ENCODE measurements at regions not wholly inside any gene's neighbourhood (a gene's known extent, or its start where the extent isn't known, plus 50 kb on each side); places are given as distances from the start of the nearest gene placed in this dataset.

DNA sequence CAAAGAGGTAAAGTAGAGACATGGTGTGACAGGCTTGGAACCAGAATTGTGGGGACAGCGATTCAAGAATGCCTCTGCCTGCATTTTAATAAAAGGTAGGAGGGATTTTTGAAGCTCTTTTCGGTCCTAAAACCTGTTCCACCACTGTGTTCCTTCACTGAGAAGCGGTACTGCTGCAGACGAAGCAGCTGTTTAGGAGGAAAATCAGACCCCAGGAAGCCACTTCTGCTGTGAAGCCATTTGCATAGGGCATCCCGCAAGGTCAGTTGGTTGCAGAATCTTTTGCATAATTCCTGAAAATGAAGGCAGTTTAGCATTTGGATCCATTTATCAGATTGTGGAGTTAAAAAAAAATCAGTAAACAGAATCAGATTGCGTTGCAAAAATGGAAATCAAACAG is 183.3 kb upstream of the PRKCQ start:
- Histone ChIP-seq H3K9me3 (ENCODE audit: control insufficient read depth in 1 of 2, low read length in 2 of 2) (peaks cover 0 to 11% of the 10 kb centered on the region in 2 donors), H3K36me3 (ENCODE audit: control insufficient read depth in 1 of 2, insufficient read depth in 2 of 2, low read length in 2 of 2) (no peaks in the 10 kb centered on the region), H3K4me1 (ENCODE audit: control insufficient read depth in 1 of 2, insufficient read depth in 2 of 2, low read length in 2 of 2) (no peaks in the 10 kb centered on the region), H3K27me3 (ENCODE audit: low read depth, low read length) (no peaks in the 10 kb centered on the region), H3K4me3 (ENCODE audit: low read depth in 1 of 2, low read length in 2 of 2) (no peak overlapping the region), H3K27ac (ENCODE audit: low read length) (no peak overlapping the region)

DNA sequence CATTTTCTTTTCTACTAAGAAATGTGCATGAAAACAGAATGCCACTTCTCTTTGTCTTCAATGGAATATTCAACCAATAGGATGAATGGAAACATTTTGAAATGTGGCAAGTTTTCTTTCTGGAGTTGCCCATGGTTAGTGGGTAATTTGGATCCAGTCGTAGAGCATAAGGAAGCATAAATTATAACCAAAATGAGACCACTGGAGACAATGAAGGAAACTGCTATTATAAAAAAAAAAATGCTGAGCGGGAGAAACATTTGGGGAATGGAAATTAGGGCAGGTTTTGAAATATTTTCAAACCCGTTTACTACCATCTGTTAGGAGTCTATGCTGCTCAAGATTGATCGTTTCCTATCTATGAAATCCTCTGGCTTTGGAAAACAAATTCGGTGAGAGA is 182.9 kb upstream of the PRKCQ start:
- peaks cover 0 to 11% of the 10 kb centered on the region in 2 donors for H3K9me3 ChIP-seq (ENCODE audit: control insufficient read depth in 1 of 2, low read length in 2 of 2)
- H3K4me1 ChIP-seq (ENCODE audit: control insufficient read depth in 1 of 2, insufficient read depth in 2 of 2, low read length in 2 of 2), result no peaks in the 10 kb centered on the region
- no peaks in the 10 kb centered on the region for H3K27me3 ChIP-seq (ENCODE audit: low read depth, low read length)
- no peak overlapping the region for H3K27ac ChIP-seq (ENCODE audit: low read length)
- H3K4me3 ChIP-seq (ENCODE audit: low read depth in 1 of 2, low read length in 2 of 2), result no peak overlapping the region
- no peaks in the 10 kb centered on the region for H3K36me3 ChIP-seq (ENCODE audit: control insufficient read depth in 1 of 2, insufficient read depth in 2 of 2, low read length in 2 of 2)

DNA sequence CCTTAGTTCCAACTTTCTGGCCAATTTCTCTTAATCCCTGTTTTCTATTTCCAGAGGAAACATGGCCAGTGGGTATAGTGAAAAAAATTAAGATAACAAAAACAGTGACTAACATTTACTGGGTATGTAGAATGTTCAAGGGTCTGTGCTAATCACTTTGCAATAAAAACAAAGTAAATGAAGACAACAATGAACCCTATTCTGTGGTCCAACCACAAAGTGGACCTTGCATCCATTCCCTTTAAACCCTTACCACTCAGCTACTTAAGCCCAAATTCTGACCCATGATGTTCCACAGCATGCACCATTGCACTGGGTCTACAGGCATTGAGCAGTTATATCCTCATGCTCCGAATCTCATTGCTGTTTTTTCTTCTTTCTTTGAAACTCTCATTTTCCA is 179.9 kb upstream of the PRKCQ start:
- Histone ChIP-seq H3K9me3 (ENCODE audit: control insufficient read depth in 1 of 2, low read length in 2 of 2) (peaks cover 0 to 11% of the 10 kb centered on the region in 2 donors), H3K4me1 (ENCODE audit: control insufficient read depth in 1 of 2, insufficient read depth in 2 of 2, low read length in 2 of 2) (no peaks in the 10 kb centered on the region), H3K36me3 (ENCODE audit: control insufficient read depth in 1 of 2, insufficient read depth in 2 of 2, low read length in 2 of 2) (no peaks in the 10 kb centered on the region), H3K4me3 (ENCODE audit: low read depth in 1 of 2, low read length in 2 of 2) (no peak overlapping the region), H3K27ac (ENCODE audit: low read length) (no peak overlapping the region), H3K27me3 (ENCODE audit: low read depth, low read length) (no peaks in the 10 kb centered on the region)

DNA sequence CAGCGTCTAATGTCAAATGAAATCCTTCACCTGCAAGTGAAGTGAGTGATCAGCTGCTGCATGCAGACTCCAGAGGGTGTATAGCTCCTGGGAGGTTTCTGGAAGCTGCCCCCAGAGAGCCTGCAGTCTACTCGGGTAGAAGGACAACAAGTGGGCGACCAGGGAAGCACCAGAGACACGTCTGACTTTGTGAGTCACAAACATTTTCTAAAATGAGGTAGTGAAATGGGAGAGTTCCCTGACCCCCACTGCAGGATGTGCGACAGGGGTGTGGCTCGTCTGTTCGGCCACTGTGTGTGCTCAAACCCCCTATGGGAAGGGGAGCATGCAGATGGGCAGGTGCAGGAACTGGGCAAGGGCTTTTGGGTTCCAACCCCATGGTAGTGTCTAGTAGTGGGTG is 177.1 kb upstream of the PRKCQ start:
- Histone ChIP-seq H3K27me3 (ENCODE audit: low read depth, low read length) (no peaks in the 10 kb centered on the region), H3K4me1 (ENCODE audit: control insufficient read depth in 1 of 2, insufficient read depth in 2 of 2, low read length in 2 of 2) (no peaks in the 10 kb centered on the region), H3K27ac (ENCODE audit: low read length) (no peak overlapping the region), H3K9me3 (ENCODE audit: control insufficient read depth in 1 of 2, low read length in 2 of 2) (peaks cover 0 to 11% of the 10 kb centered on the region in 2 donors), H3K4me3 (ENCODE audit: low read depth in 1 of 2, low read length in 2 of 2) (no peak overlapping the region), H3K36me3 (ENCODE audit: control insufficient read depth in 1 of 2, insufficient read depth in 2 of 2, low read length in 2 of 2) (no peaks in the 10 kb centered on the region)

DNA sequence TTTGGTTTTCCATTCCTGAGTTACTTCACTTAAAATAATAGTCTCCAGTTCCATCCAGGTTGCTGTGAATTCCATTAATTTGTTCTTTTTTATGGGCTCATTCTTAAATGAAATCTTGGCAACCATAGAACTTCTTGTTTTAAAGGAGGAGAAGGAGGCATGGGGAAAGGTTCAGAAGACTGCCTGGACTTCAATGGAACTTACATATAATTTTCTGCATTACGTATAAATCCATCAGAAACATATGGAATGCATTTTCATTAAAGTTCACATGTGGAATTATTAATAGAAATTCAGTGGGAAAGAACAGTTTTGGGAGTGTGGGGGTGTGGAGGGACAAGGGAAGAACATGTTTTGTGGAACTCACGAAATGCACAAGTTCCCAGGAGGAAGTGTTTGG is 176.6 kb upstream of the PRKCQ start:
- no peak overlapping the region for H3K27ac ChIP-seq (ENCODE audit: low read length)
- no peak overlapping the region for H3K4me3 ChIP-seq (ENCODE audit: low read depth in 1 of 2, low read length in 2 of 2)
- no peaks in the 10 kb centered on the region for H3K4me1 ChIP-seq (ENCODE audit: control insufficient read depth in 1 of 2, insufficient read depth in 2 of 2, low read length in 2 of 2)
- no peaks in the 10 kb centered on the region for H3K36me3 ChIP-seq (ENCODE audit: control insufficient read depth in 1 of 2, insufficient read depth in 2 of 2, low read length in 2 of 2)
- H3K9me3 ChIP-seq (ENCODE audit: control insufficient read depth in 1 of 2, low read length in 2 of 2), result peaks cover 0 to 9% of the 10 kb centered on the region in 2 donors
- no peaks in the 10 kb centered on the region for H3K27me3 ChIP-seq (ENCODE audit: low read depth, low read length)

DNA sequence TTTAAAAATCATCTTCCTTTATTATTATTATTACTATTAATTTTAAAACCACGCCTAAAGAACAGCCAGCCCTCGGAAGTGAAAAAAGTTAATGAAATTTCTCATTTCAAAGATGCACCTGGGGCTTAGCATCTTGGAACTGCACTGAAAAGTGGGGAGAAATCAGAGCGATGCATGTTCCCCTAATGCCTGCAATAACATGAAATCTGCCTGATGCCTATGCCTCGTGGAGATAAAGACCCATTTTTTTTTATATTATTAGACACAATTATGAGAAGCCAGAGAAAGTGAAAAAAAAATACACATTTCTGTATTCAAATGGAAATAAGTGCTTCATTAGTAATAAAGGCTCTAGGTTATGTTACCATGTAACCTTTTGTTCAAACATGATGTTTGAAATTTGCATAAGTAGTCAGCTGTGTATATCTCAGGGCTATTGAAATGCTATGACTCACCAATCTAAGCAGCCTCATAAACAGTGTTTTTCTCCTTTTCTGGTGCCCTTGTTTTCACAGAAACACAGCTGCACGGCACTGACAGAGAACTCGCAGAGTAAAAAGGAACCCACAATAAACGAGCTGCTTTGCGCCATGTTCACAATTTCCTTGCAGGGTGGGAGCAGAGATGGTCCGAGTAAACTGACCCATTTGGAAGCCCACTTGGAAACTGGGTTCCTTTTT is 175.8 kb upstream of the PRKCQ start:
- no peak overlapping the region for H3K4me3 ChIP-seq (ENCODE audit: low read depth in 1 of 2, low read length in 2 of 2)
- no peaks in the 10 kb centered on the region for H3K4me1 ChIP-seq (ENCODE audit: control insufficient read depth in 1 of 2, insufficient read depth in 2 of 2, low read length in 2 of 2)
- H3K27ac ChIP-seq (ENCODE audit: low read length), result no peak overlapping the region
- H3K9me3 ChIP-seq (ENCODE audit: control insufficient read depth in 1 of 2, low read length in 2 of 2), result peaks cover 0 to 1% of the 10 kb centered on the region in 2 donors
- no peaks in the 10 kb centered on the region for H3K27me3 ChIP-seq (ENCODE audit: low read depth, low read length)
- no peaks in the 10 kb centered on the region for H3K36me3 ChIP-seq (ENCODE audit: control insufficient read depth in 1 of 2, insufficient read depth in 2 of 2, low read length in 2 of 2)

DNA sequence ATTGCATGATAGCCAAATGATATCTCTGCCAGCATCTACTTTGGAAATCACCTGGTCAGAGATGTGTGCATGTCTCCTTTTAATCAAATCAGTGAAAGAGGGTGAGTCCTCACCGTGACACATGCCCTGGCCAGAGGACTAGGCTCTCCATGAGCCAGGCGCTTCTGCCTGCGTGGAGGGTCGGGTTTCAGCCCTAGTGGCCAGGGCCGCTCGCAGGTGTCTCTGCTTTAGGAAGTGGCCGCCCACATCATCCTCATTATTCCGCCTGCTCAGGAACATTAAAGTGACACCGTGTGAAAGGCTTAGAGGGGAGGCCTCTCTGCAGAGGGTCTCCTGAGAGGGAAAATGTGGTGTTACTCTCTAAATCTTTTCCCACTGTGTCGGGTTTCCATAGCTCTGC is 173.6 kb upstream of the PRKCQ start:
- Histone ChIP-seq H3K4me1 (ENCODE audit: control insufficient read depth in 1 of 2, insufficient read depth in 2 of 2, low read length in 2 of 2) (no peaks in the 10 kb centered on the region), H3K9me3 (ENCODE audit: control insufficient read depth in 1 of 2, low read length in 2 of 2) (no peaks in the 10 kb centered on the region), H3K36me3 (ENCODE audit: control insufficient read depth in 1 of 2, insufficient read depth in 2 of 2, low read length in 2 of 2) (no peaks in the 10 kb centered on the region), H3K27ac (ENCODE audit: low read length) (no peak overlapping the region), H3K4me3 (ENCODE audit: low read depth in 1 of 2, low read length in 2 of 2) (no peak overlapping the region), H3K27me3 (ENCODE audit: low read depth, low read length) (no peaks in the 10 kb centered on the region)

DNA sequence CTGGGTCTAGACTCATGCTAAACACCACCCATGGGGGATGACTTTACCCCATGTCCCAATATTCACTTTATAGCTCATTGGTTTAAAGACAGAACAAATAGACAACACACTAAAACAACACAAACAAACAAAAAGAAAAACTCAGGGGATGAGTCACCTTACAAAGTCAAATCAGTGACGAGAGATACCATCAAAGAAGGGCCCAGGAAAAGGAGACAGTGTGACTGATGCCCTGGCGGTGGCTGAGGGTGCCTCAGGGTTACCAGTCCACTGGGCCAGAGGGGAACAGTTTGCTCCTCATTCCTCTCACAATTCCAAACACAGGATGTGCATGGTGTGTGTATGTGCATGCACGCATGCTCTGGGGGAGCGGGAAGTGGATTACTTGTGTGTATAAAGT is 171.3 kb upstream of the PRKCQ start:
- Histone ChIP-seq H3K9me3 (ENCODE audit: control insufficient read depth in 1 of 2, low read length in 2 of 2) (no peaks in the 10 kb centered on the region), H3K4me1 (ENCODE audit: control insufficient read depth in 1 of 2, insufficient read depth in 2 of 2, low read length in 2 of 2) (no peaks in the 10 kb centered on the region), H3K4me3 (ENCODE audit: low read depth in 1 of 2, low read length in 2 of 2) (no peak overlapping the region), H3K27me3 (ENCODE audit: low read depth, low read length) (no peaks in the 10 kb centered on the region), H3K36me3 (ENCODE audit: control insufficient read depth in 1 of 2, insufficient read depth in 2 of 2, low read length in 2 of 2) (no peaks in the 10 kb centered on the region), H3K27ac (ENCODE audit: low read length) (no peak overlapping the region)

DNA sequence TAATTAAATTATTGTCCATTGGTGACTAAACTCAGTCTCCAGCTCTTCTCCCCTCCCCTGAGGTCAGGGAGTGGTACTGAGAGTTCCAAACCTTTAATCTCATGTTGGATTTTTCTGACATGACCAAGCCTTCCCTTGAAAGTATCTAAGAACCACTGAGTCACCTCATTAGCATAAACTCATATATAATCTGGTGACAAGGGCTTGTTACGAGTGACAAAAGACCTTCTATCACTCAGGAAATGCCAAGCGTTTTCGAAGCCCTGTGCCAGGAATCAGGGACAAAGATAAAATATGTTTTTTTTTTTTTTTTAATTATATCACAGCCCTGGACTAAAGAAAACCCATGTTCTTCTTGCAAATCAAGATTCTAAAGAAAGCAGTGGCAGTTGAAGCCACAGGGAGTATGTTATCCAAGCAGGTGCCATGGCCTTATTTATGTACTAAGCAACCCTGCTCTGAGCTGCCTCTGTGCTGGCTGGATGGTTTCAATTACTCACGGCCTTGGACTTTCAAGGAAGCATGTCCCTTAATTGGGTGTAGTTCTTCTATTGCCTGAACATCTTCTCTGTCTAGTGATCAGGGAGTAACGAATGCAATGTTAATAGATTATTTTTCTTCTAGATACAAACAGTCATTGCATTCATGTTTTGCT is 169.0 kb upstream of the PRKCQ start:
- no peaks in the 10 kb centered on the region for H3K9me3 ChIP-seq (ENCODE audit: control insufficient read depth in 1 of 2, low read length in 2 of 2)
- H3K36me3 ChIP-seq (ENCODE audit: control insufficient read depth in 1 of 2, insufficient read depth in 2 of 2, low read length in 2 of 2), result no peaks in the 10 kb centered on the region
- H3K27me3 ChIP-seq (ENCODE audit: low read depth, low read length), result no peaks in the 10 kb centered on the region
- no peak overlapping the region for H3K4me3 ChIP-seq (ENCODE audit: low read depth in 1 of 2, low read length in 2 of 2)
- no peaks in the 10 kb centered on the region for H3K4me1 ChIP-seq (ENCODE audit: control insufficient read depth in 1 of 2, insufficient read depth in 2 of 2, low read length in 2 of 2)
- no peak overlapping the region for H3K27ac ChIP-seq (ENCODE audit: low read length)

DNA sequence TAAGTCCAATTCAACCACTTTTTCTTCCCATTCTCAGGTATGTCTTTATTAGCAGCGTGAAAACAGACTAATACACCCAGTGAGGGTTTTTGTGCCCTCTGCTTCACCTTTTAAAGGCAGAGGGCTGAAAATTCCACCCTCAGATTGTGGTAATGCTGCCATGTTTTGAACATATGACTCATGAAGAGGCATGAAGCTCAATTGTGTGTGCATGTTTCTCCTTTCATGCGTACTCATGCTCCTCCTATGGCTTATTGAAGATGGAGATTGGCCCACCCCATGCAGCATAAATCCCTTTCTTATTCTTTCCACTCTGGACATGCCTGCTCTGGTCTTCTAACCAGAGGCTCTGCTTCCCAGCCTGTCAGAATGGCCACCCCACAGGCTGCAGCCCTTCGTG is 168.0 kb upstream of the PRKCQ start:
- Histone ChIP-seq H3K36me3 (ENCODE audit: control insufficient read depth in 1 of 2, insufficient read depth in 2 of 2, low read length in 2 of 2) (no peaks in the 10 kb centered on the region), H3K4me3 (ENCODE audit: low read depth in 1 of 2, low read length in 2 of 2) (no peak overlapping the region), H3K27me3 (ENCODE audit: low read depth, low read length) (no peaks in the 10 kb centered on the region), H3K9me3 (ENCODE audit: control insufficient read depth in 1 of 2, low read length in 2 of 2) (no peaks in the 10 kb centered on the region), H3K27ac (ENCODE audit: low read length) (no peak overlapping the region), H3K4me1 (ENCODE audit: control insufficient read depth in 1 of 2, insufficient read depth in 2 of 2, low read length in 2 of 2) (no peaks in the 10 kb centered on the region)

DNA sequence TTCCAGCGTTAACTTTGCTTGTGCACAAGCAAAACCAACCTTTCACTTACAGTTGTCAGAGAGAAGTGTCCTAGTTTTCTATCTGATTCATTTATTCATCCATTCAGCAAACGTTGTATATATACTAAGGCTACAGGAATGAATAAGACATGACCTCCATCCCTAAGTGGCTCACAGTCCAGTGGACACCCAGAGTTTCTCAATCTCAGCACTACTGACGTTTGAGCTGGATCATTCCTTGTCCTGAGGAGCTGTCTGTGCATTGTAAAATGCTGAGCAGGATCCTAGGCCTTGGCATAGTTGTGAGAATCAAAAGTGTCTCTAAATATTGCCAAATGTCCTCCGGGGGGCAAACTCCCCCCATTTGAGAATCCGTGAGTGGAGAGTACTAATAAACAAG is 166.7 kb upstream of the PRKCQ start:
- Histone ChIP-seq H3K27me3 (ENCODE audit: low read depth, low read length) (no peaks in the 10 kb centered on the region), H3K4me1 (ENCODE audit: control insufficient read depth in 1 of 2, insufficient read depth in 2 of 2, low read length in 2 of 2) (no peaks in the 10 kb centered on the region), H3K9me3 (ENCODE audit: control insufficient read depth in 1 of 2, low read length in 2 of 2) (no peaks in the 10 kb centered on the region), H3K4me3 (ENCODE audit: low read depth in 1 of 2, low read length in 2 of 2) (no peak overlapping the region), H3K36me3 (ENCODE audit: control insufficient read depth in 1 of 2, insufficient read depth in 2 of 2, low read length in 2 of 2) (no peaks in the 10 kb centered on the region), H3K27ac (ENCODE audit: low read length) (no peak overlapping the region)

All from muscle layer of duodenum (tissue), 2 donors.